HPDE6-E6E7 (cell line): ENCODE measurements at regions not wholly inside any gene's neighbourhood (a gene's known extent, or its start where the extent isn't known, plus 50 kb on each side); places are given as distances from the start of the nearest gene placed in this dataset.
"Not testable (repeated sequence)": the region's sequence is repeated elsewhere in the genome, so short reads cannot be mapped to it uniquely, and the experiment has no call there.

Experiments used
- DNase-seq: peaks from one replicate; pipeline ENCODE4 v3.0.0; 2011; ENCODE audit warnings: missing footprints; ENCODE audit errors: extremely low spot score

DNA sequence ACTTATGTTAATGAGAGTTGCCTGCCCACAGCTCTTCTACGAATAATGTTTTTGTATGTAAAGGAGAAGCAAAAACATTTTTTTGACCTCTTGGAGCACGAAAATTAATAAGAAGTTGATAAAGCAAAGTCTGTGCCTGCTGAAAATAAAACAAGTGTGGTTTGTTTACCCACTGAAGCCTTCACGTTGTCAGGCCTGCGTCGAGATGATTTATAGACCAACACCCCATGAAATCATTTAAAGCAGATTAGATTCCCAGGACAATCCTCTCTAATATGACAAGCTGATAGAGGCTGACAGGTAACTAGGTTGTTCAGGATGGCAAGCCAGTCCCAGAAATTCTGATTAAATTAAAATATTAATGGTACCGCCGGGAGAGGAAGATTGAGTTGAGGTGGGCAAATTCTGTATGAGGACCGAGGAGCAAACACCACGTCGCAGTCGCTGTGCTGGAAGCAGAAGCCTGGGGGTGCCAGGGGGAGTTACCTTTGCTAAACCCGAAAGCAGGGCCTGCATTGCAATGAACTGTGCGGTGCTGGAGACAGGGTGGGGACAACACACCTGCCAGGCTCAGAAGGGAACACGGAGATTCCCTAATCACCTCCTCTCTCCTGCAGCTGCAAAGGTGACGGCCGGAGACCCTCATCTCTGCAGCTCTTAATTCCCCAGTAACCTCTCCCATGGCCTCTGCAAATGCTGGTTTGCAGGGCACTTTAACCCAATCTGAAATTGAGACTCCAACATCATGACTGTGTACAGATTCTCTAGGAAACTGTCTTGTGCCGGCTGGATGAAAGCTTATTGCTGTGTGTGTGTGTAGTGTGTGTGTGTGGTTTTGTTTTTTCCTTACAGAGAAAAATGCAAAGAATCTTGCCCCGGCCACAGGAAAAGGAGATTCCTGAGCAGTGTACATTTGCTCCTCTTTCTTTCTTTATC, 2805.9 kb downstream of the RPIA start:
- DNase-seq: not testable (repeated sequence)

- not testable (repeated sequence) for DNase-seq
Measured at GRCh38 chr2:91498065-91498449, 2806.6 kb downstream of the RPIA start.

DNA sequence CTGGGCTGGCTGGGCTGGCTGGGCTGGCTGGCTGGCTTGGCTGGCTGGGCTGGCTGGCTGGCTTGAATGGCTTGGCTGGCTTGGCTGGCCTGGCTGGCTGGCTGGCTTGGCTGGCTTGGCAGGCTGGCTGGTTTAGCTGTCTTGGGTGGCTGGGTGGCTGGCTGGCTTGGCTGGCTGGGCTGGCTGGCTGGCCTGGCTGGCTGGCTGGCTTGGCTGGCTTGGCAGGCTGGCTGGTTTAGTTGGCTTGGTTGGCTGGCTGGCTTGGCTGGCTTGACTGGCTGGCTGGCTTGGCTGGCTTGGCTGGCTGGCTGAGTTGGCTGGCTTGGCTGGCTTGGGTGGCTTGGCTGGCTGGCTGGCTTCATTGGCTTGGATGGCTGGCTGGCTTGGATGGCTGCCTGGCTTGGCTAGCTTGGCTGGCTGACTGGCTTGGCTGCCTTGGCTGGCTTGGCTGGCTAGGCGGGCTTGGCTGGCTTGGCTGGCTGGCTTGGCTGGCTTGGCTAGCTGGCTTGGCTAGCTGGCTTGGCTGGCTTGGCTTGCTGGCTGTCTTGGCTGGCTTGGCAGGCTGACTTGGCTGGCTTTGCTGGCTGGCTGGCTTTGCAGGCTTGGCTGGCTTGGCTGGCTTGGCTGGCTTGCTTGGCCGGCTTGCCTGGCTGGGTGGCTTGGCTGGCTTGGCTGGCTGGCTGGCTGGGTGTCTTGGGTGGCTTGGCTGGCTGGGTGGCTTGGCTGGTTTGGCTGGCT, 2807.2 kb downstream of the RPIA start:
- not testable (repeated sequence) for DNase-seq

GRCh38 chr2:91499431-91500050, 2808.1 kb downstream of the RPIA start:
- DNase-seq: not testable (repeated sequence)

DNA sequence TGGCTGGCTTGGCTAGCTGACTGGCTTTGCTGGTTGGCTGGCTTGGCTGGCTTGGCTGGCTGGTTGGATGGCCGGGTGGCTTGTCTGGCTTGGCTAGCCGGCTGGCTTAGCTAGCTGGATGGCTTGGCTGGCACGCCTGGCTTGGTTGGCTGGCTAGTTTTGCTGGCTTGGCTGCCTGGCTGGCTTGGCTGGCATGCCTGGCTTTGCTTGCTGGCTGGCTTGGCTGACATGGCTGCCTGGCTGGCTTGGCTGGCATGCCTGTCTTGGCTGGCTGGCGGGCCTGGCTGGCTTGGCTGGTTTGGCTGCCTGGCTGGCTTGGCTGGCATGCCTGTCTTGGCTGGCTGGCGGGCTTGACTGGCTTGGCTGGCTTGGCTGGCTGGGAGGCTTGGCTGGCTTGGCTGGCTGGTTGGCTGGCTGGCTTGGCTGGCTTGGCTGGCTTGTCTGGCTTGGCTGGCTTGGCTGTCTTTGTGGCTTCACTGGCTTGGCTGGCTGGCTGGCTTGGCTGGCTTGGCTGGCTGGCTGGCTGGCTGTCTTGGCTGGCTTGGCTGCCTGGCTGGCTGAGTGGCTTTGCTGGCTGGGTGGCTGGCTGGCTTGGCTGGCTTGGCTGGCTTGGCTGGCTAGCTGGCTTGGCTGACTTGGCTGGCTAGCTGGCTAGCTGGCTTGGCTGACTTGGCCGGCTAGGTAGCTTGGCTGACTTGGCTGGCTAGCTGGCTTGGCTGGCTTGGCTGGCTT, 2808.9 kb downstream of the RPIA start:
- DNase-seq: not testable (repeated sequence)

DNA sequence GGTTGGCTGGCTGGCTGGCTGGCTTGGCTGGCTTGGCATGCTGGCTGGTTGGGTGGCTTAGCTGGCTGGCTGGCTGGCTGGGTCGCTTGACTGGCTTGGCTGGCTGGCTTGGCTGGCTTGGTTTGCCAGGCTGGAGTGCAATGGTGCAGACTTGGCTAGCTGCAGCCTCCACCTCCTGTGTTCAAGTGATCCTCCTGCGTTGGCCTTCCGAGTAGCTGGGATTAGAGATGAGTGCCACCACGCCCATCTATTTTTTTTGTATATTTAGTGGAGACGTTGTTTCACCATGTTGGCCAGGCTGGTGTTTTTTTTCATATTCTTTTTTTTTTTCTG, 2809.5 kb downstream of the RPIA start:
- not testable (repeated sequence) for DNase-seq

DNA sequence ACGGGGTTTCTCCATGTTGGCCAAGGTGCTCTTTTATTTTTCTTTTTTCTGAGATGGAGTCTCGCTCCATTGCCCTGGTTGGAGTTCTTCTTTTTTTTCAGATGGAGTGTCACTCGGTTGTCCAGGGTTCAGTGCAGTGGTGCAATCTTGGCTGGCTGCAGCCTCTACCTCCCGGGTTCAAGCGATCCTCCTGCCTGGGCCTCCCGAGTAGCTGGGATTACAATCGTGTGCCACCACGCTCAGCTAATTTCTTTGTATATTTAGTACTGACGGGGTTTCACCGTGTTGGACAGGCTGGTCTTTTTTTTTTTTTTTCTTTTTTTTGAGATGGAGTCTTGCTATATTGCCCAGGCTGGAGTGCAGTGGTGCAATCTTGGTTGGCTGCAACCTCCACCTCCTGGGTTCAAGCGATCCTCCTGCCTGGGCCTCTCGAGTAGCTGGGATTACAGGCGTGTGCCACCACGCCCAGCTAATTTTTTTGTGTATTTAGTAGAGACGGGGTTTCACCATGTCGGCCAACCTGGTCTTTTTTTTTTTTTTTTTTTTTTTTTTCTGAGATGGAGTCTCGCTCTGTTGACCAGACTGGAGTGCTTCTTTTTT, 2810.1 kb downstream of the RPIA start:
- DNase-seq: not testable (repeated sequence)

DNA sequence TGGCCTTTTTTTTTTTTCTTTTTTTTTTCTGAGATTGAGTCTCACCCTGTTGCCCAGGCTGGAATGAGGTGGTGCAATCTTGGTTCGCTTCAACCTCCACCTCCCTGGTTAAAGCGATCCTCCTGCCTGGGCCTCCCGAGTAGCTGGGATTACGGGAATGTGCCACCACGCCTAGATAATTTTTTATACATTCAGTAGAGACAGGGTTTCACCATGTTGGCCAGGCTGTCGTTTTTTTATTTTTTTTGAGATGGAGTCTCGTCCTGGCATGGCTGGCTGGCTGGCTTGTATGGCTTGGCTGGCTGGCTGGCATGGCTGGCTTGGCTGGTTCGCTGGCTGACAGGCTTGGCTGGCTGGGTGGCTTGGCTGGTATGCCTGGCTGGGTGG, 2812.1 kb downstream of the RPIA start:
- not testable (repeated sequence) for DNase-seq

DNA sequence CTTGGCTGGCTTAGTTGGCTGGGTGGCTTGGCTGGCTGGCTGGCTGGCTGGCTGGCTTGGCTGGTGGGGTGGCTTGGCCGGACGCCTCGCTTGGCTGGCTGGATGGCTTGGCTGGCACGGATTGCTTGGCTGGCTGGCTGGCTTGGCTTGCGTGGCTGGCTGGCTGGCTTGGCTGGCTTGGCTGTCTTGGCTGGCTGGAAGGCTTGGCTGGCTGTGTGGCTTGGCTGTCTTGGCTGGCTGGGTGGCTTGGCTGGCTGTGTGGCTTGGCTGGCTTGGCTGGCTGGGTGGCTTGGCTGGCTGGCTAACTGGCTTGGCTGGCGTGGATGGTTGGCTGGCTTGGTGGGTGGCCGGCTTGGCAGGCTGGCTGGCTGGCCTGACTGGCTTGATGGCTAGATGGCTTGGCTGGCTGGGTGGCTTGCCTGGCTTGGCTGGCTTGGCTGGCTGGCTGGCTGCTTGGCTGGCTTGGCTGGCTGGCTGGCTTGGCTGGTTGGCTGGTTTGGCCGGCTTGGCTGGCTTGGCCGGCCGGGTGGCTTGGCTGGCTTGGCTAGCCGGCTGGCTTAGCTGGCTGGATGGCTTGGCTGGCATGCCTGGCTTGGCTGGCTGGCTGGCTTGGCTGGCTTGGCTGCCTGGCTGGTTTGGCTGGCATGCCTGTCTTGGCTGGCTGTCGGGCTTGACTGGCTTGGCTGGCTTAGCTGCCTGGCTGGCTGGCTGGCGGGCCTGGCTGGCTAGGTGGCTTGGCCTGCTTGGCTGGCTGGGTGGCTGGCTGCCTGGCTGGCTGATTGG, 2812.7 kb downstream of the RPIA start:
- DNase-seq: not testable (repeated sequence)

DNA sequence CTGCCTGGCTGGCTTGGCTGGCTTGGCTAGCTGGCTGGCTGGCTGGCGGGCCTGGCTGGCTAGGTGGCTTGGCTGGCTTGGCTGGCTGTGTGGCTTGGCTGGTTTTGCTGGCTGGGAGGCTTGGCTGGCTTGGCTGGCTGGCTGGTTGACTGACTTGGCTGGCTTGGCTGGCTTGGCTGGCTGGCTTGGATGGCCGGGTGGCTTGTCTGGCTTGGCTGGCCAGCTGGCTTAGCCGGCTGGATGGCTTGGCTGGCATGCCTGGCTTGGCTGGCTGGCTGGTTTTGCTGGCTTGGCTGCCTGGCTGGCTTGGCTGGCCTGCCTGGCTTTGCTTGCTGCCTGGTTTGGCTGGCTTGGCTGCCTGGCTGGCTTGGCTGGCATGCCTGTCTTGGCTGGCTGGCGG, 2817.3 kb downstream of the RPIA start:
- DNase-seq: not testable (repeated sequence)

- DNase-seq: not testable (repeated sequence)
Measured at GRCh38 chr2:91509276-91509675, 2817.8 kb downstream of the RPIA start.

DNA sequence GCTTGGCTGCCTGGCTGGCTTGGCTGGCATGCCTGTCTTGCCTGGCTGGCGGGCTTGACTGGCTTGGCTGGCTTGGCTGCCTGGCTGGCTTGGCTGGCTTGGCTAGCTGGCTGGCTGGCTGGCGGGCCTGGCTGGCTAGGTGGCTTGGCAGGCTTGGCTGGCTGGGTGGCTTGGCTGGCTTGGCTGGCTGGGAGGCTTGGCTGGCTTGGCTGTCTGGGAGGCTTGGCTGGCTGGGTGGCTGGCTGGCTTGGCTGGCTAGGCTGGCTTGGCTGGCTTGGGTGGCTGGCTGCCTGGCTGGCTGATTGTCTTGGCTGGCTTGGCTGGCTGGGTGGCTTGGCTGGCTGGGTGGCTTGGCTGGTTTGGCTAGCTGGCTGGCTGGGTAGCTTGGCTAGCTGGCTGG, 2819.7 kb downstream of the RPIA start:
- not testable (repeated sequence) for DNase-seq

DNA sequence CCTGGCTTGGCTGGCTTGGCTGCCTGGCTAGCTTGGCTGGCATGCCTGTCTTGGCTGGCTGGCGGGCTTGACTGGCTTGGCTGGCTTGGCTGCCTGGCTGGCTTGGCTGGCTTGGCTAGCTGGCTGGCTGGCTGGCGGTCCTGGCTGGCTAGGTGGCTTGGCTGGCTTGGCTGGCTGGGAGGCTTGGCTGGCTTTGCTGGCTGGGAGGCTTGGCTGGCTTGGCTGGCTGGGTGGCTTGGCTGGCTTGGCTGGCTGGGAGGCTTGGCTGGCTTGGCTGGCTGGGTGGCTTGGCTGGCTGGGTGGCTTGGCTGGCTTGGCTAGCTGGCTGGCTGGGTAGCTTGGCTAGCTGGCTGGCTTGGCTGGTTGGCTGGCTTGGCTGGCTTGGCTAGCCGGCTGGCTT, 2824.5 kb downstream of the RPIA start:
- not testable (repeated sequence) for DNase-seq

GRCh38 chr2:91516669-91517068, 2825.2 kb downstream of the RPIA start:
- not testable (repeated sequence) for DNase-seq

DNA sequence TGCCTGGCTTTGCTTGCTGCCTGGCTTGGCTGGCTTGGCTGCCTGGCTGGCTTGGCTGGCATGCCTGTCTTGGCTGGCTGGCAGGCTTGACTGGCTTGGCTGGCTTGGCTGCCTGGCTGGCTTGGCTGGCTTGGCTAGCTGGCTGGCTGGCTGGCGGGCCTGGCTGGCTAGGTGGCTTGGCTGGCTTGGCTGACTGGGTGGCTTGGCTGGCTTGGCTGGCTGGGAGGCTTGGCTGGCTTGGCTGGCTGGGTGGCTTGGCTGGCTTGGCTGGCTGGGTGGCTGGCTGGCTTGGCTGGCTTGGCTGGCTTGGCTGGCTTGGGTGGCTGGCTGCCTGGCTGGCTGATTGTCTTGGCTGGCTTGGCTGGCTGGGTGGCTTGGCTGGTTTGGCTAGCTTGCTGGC, 2826.4 kb downstream of the RPIA start:
- DNase-seq: not testable (repeated sequence)

GRCh38 chr2:91518361-91518981, 2827.0 kb downstream of the RPIA start:
- not testable (repeated sequence) for DNase-seq

DNA sequence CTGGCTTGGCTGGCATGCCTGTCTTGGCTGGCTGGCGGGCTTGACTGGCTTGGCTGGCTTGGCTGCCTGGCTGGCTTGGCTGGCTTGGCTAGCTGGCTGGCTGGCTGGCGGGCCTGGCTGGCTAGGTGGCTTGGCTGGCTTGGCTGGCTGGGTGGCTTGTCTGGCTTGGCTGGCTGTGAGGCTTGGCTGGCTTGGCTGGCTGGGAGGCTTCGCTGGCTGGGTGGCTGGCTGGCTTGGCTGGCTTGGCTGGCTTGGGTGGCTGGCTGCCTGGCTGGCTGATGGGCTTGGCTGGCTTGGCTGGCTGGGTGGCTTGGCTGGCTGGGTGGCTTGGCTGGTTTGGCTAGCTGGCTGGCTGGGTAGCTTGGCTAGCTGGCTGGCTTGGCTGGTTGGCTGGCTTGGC, 2827.9 kb downstream of the RPIA start:
- DNase-seq: not testable (repeated sequence)

DNA sequence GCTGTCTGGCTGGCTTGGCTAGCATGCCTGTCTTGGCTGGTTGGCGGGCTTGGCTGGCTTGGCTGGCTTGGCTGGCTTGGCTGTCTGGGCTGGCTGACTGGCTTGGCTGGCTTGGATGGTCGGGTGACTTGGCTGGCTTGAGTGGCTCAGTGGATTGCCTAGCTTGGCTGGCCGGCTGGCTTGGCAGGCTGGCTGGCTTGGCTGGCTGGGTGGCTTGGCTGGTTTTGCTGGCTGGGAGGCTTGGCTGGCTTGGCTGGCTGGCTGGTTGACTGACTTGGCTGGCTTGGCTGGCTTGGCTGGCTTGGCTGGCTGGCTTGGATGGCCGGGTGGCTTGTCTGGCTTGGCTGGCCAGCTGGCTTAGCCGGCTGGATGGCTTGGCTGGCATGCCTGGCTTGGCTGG, 2828.4 kb downstream of the RPIA start:
- not testable (repeated sequence) for DNase-seq

DNA sequence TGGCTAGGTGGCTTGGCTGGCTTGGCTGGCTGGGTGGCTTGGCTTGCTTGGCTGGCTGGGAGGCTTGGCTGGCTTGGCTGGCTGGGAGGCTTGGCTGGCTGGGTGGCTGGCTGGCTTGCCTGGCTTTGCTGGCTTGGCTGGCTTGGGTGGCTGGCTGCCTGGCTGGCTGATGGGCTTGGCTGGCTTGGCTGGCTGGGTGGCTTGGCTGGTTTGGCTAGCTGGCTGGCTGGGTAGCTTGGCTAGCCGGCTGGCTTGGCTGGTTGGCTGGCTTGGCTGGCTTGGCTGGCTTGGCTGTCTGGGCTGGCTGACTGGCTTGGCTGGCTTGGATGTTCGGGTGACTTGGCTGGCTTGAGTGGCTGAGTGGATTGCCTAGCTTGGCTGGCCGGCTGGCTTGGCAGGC, 2829.1 kb downstream of the RPIA start:
- not testable (repeated sequence) for DNase-seq

DNA sequence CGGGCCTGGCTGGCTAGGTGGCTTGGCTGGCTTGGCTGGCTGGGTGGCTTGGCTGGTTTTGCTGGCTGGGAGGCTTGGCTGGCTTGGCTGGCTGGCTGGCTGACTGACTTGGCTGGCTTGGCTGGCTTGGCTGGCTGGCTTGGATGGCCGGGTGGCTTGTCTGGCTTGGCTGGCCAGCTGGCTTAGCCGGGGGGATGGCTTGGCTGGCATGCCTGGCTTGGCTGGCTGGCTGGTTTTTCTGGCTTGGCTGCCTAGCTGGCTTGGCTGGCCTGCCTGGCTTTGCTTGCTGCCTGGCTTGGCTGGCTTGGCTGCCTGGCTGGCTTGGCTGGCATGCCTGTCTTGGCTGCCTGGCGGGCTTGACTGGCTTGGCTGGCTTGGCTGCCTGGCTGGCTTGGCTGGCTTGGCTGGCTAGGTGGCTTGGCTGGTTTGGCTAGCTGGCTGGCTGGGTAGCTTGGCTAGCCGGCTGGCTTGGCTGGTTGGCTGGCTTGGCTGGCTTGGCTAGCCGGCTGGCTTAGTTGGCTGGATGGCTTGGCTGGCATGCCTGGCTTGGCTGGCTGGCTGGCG, 2829.6 kb downstream of the RPIA start:
- not testable (repeated sequence) for DNase-seq
